Heart right ventricle (tissue), 16 donors: ENCODE measurements at regions not wholly inside any gene's neighbourhood (a gene's known extent, or its start where the extent isn't known, plus 50 kb on each side); places are given as distances from the start of the nearest gene placed in this dataset.
"Not testable (repeated sequence)": the region's sequence is repeated elsewhere in the genome, so short reads cannot be mapped to it uniquely, and the experiment has no call there.

ENCODE experiments used
- ATAC-seq, 8 donors: fragments of 200-7000 bp; cut with Tn5 transposase; one replicate each; pipeline ENCODE4 v1.9.1; 2020; ENCODE audit warnings: mild to moderate bottlenecking in 8 of 8, moderate library complexity in 8 of 8, moderate number of reproducible peaks in 1 of 8
- DNase-seq, 2 donors: peaks; one replicate each; pipeline ENCODE4 v3.0.0-alpha.2; 2020
- H3K27ac ChIP-seq, 10 donors: fragments of 200-600 bp; sonication (generic) in 2 of 10; one replicate each; pipeline versions ENCODE4 v1.5.0 to v1.8.0; 2020 to 2022; ENCODE audit warnings: mild to moderate bottlenecking in 3 of 10
- H3K27me3 ChIP-seq, 7 donors: fragments of 200-600 bp; one replicate each; pipeline ENCODE4 v1.8.0; 2021 to 2022; ENCODE audit warnings: mild to moderate bottlenecking in 2 of 7
- H3K36me3 ChIP-seq, 9 donors: fragments of 200-600 bp; sonication (generic) in 1 of 9; one replicate each; pipeline versions ENCODE4 v1.5.0 to v1.8.0; 2020 to 2022; ENCODE audit warnings: mild to moderate bottlenecking in 2 of 9
- H3K4me1 ChIP-seq, 9 donors: fragments of 200-600 bp; sonication (generic) in 1 of 9; one replicate each; pipeline versions ENCODE4 v1.5.0 to v1.8.0; 2020 to 2022; ENCODE audit warnings: mild to moderate bottlenecking in 4 of 9
- H3K4me3 ChIP-seq, 10 donors: fragments of 200-600 bp; sonication (generic) in 2 of 10; one replicate each; pipeline versions ENCODE4 v1.5.0 to v1.8.0; 2020 to 2022; ENCODE audit warnings: mild to moderate bottlenecking in 7 of 10, moderate library complexity in 2 of 10
- H3K9me3 ChIP-seq, 11 donors: fragments of 200-600 bp in 10 of 11; sonication (generic) in 2 of 11; one replicate each; pipeline versions ENCODE4 v1.5.0 to v1.8.0; 2013 to 2022; ENCODE audit warnings: mild to moderate bottlenecking in 2 of 11, control low read depth in 1 of 11, moderate library complexity in 1 of 11
- CTCF ChIP-seq, 9 donors: fragments of 200-600 bp; sonication (generic) in 2 of 9; IDR thresholded peaks; one replicate each; pipeline versions ENCODE4 v1.5.0 to v1.8.0; 2021 to 2022; ENCODE audit warnings: antibody characterized with exemption in 9 of 9, mild to moderate bottlenecking in 5 of 9, moderate library complexity in 1 of 9
- WGBS, 2 donors: extraction: QIAGEN DNeasy Blood & Tissue Kit; methylation state at CpG; one replicate each; pipeline ENCODE4 v1.1.7; 2013; ENCODE audit warnings: inconsistent platforms in 1 of 2; 5-methylcytosine and 5-hydroxymethylcytosine counted together
- intact Hi-C, 10 donors: fragments of 100-400 bp; cut with DNase I; formaldehyde crosslinking; loops; one replicate each; pipeline versions ENCODE4 v1.11.1 to v1.14.2; 2022
- donor health status: Arrhythmogenic right ventricular cardiomyopathy.
- donor health status: ischemic (EF 13 %, LVEDD 7.1; RV severe dilation, severe dysfunction).
- donor health status: healthy with polysubstance abuse.
- donor health status: DM: no; HTN: yes; CAD: no.
- donor health status: DM: no; HTN: no; CAD: no.
- donor health status: ischemic (EF 25% LVEDD 6.9; RV normal size, moderate dysfunction).
- donor health status: ischemic (EF 25% LVEDD 5.7; RV mildly dilated, moderate dysfunction).
- donor health status: healthy.
- donor health status: DM: yes; HTN: yes; CAD: no.
- donor health status: Ischemic cardiomyopathy.
- donor health status: ischemic (EF 35%, LVEDD 5.7; RV mildly dilated, moderate dysfunction).
- donor health status: nonischemic (EF 11% LVEDD 7.7; RV severe dilation, severe dysfunction).
- donor health status: DM: yes; HTN: yes; CAD: no.
- donor health status: PGD.
- donor health status: ischemic (EF 29% LVEDD 5.4; RV normal size, mild dysfunction).
- donor health status: nonischemic (EF 23%, LVEDD 6.1; RV moderate dilation, normal function).

- no peaks in the 10 kb centered on the region for H3K27me3 ChIP-seq
- no peaks in the 10 kb centered on the region for H3K4me1 ChIP-seq
- ATAC-seq (no peak), DNase-seq (no peak)
- peaks cover 0 to 35% (median 0%) of the 10 kb centered on the region in 11 donors for H3K9me3 ChIP-seq
- intact Hi-C loops, result no loop called here
- H3K4me3 ChIP-seq, result no peak overlapping the region
- no peak overlapping the region for H3K27ac ChIP-seq
- H3K36me3 ChIP-seq, result no peaks in the 10 kb centered on the region
- WGBS, 2 donors, result 23 to 38% methylated on average over 1 of the region's 1 CpG
- no peak for TF ChIP-seq CTCF (IDR thresholded peaks at IDR 0.05)
These were observed 1374.6 kb downstream of the FSCB start for GRCh38 chr14:43132441-43132840.

- DNase-seq, intact Hi-C loops: not testable (repeated sequence)
- WGBS, 2 donors, result 84 to 100% methylated on average over 1 of the region's 1 CpG
These were observed 1378.7 kb downstream of the FSCB start for GRCh38 chr14:43128429-43128828.

GRCh38 chr14:43127874-43128273 lies 1379.2 kb downstream of the FSCB start:
- intact Hi-C loops, DNase-seq, H3K4me3 ChIP-seq, ATAC-seq, H3K27ac ChIP-seq, H3K27me3 ChIP-seq, H3K4me1 ChIP-seq, H3K36me3 ChIP-seq: not testable (repeated sequence)
- peaks cover 0 to 15% (median 0%) of the 10 kb centered on the region in 11 donors for H3K9me3 ChIP-seq
- WGBS, 2 donors, result 90 to 95% methylated on average over 3 of the region's 3 CpGs

More at GRCh38 chr14:43128429-43128828, 1378.7 kb downstream of the FSCB start:
- ATAC-seq, H3K27ac ChIP-seq, H3K36me3 ChIP-seq, H3K4me3 ChIP-seq, H3K27me3 ChIP-seq, H3K4me1 ChIP-seq: not testable (repeated sequence)
- peaks cover 0 to 15% (median 0%) of the 10 kb centered on the region in 11 donors for H3K9me3 ChIP-seq

- Histone ChIP-seq H3K36me3 (no peaks in the 10 kb centered on the region), H3K27ac (no peak overlapping the region), H3K4me1 (no peaks in the 10 kb centered on the region), H3K9me3 (peaks cover 0 to 18% (median 0%) of the 10 kb centered on the region in 11 donors), H3K27me3 (no peaks in the 10 kb centered on the region), H3K4me3 (no peak overlapping the region)
- TF ChIP-seq CTCF (IDR thresholded peaks at IDR 0.05), result no peak
- intact Hi-C loops, result no loop called here
- DNase-seq, result no peak
- ATAC-seq, result no peak
These were observed 1383.5 kb downstream of the FSCB start for GRCh38 chr14:43123544-43123943.

GRCh38 chr14:43119672-43120071 lies 1387.4 kb downstream of the FSCB start:
- Histone ChIP-seq H3K36me3 (no peaks in the 10 kb centered on the region), H3K9me3 (peaks cover 0 to 18% (median 0%) of the 10 kb centered on the region in 11 donors), H3K4me1 (no peaks in the 10 kb centered on the region), H3K27me3 (no peaks in the 10 kb centered on the region), H3K27ac (no peak overlapping the region), H3K4me3 (no peak overlapping the region)
- DNase-seq (no peak), ATAC-seq (no peak)
- intact Hi-C loops, result no loop called here
- TF ChIP-seq CTCF (IDR thresholded peaks at IDR 0.05), result no peak
- 38 to 42% methylated on average over 1 of the region's 1 CpG for WGBS, 2 donors
